Endothelial cell of umbilical vein (primary cell): ENCODE measurements at regions not wholly inside any gene's neighbourhood (a gene's known extent, or its start where the extent isn't known, plus 50 kb on each side); places are given as distances from the start of the nearest gene placed in this dataset.

Experiments
- JUN ChIP-seq: IDR thresholded peaks from 2 replicates; pipeline ENCODE4 v1.6.1; 2011; ENCODE audit warnings: borderline replicate concordance, low read depth; ENCODE audit not compliant: insufficient read length, insufficient read depth
- TF ChIP-seq, protein P1 (sequence below), 2 donors: IDR thresholded peaks; 1 replicate in 1 of 2; 2 replicates in 1 of 2; pipeline ENCODE4 v1.5.1; 2011; ENCODE audit warnings: low read length in 2 of 2, mild to moderate bottlenecking in 2 of 2, moderate library complexity in 2 of 2, control low read depth in 1 of 2, inconsistent platforms in 1 of 2, low read depth in 1 of 2; ENCODE audit not compliant: insufficient read depth in 1 of 2; ENCODE audit errors: extremely low read depth in 1 of 2

DNA sequence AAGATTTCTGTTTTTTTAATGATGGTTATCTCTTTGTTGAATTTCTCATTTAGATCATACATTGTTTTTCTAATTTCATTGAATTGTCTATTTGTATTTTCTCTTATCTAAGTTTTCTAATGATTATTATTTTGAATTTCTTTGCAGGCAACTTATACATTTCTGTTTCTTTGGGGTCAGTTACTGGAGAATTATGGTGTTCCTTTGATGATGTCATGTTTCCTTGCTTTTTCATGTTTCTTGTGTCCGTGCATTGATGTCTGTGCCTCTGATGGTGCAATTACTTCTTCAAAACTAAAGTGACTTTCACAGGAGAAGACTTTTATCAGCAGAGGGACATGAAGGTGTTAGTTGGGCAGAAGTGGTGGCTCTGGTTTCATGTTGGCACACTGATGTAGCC, 270.7 kb upstream of the MOCS1 start:
- no peak for TF ChIP-seq JUN
- TF ChIP-seq, protein P1, sequence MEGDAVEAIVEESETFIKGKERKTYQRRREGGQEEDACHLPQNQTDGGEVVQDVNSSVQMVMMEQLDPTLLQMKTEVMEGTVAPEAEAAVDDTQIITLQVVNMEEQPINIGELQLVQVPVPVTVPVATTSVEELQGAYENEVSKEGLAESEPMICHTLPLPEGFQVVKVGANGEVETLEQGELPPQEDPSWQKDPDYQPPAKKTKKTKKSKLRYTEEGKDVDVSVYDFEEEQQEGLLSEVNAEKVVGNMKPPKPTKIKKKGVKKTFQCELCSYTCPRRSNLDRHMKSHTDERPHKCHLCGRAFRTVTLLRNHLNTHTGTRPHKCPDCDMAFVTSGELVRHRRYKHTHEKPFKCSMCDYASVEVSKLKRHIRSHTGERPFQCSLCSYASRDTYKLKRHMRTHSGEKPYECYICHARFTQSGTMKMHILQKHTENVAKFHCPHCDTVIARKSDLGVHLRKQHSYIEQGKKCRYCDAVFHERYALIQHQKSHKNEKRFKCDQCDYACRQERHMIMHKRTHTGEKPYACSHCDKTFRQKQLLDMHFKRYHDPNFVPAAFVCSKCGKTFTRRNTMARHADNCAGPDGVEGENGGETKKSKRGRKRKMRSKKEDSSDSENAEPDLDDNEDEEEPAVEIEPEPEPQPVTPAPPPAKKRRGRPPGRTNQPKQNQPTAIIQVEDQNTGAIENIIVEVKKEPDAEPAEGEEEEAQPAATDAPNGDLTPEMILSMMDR (IDR thresholded peaks at IDR 0.05; ENCODE audit: extremely low read depth in 1 of 2, insufficient read depth in 1 of 2, low read depth in 1 of 2, low read length in 2 of 2) = no peak
